ENCODE measurements at regions not wholly inside any gene's neighbourhood (a gene's known extent, or its start where the extent isn't known, plus 50 kb on each side); places are given as distances from the start of the nearest gene placed in this dataset.

DNA sequence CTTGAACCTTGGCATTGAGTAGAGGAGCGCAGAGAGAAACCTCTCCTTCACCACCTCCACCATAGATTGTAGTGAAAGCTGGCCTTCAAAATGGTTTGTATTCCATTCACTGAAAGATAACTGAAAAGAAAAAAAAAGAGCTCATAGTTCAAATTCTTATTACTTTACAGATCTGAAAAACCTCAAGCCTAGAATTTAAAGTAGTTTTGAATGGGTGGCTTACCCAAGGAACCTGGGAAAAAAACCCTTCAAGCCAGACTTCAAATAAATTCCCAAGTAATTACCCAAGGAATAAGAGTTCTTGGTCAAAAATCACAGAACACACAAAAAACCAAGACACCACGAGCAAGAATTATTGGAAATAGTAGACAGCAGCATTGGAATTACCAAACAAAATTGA lies 83.6 kb upstream of the TMEM33 start:
- dilution Hi-C loops (cut with MboI; ENCODE audit: extremely low pct_ligation_motif_present, low sequenced_read_pairs) (no loop called here), intact Hi-C loops (cut with micrococcal nuclease) (no loop called here)
- no peak overlapping the region for H2AFZ ChIP-seq (ENCODE audit: low read depth, low read length)
- no peaks in the 10 kb centered on the region for H3K9me3 ChIP-seq (replicated peaks; ENCODE audit: control insufficient read depth, insufficient read depth, low read length)
- H3K4me3 ChIP-seq (replicated peaks in 1 of 3; ENCODE audit: insufficient read depth in 1 of 3, low read depth in 1 of 3, low read length in 3 of 3), result no peak overlapping the region
- no peak overlapping the region for H3K9ac ChIP-seq (replicated peaks; ENCODE audit: extremely low read depth, insufficient read depth, low read length)
- POLR2A ChIA-PET, result no interaction called here
- H3K27ac ChIP-seq (ENCODE audit: insufficient read depth, low read depth, low read length), result no peak overlapping the region
- H3K4me1 ChIP-seq (ENCODE audit: control insufficient read depth, extremely low read depth, insufficient read depth, low read length), result no peaks in the 10 kb centered on the region
- H4K20me1 ChIP-seq (replicated peaks; ENCODE audit: control insufficient read depth, extremely low read depth, insufficient read depth, low read length), result no peaks in the 10 kb centered on the region
- no peaks in the 10 kb centered on the region for H3K79me2 ChIP-seq (ENCODE audit: control insufficient read depth, insufficient read depth, low read length)
- TF ChIP-seq JUN (IDR thresholded peaks at IDR 0.05; ENCODE audit: borderline replicate concordance, insufficient read depth, insufficient read length, low read depth), result no peak
- no peak for TF ChIP-seq POLR2AphosphoS5 (IDR thresholded peaks at IDR 0.05; ENCODE audit: insufficient read depth, low read depth, low read length)
- TF ChIP-seq, protein P1, sequence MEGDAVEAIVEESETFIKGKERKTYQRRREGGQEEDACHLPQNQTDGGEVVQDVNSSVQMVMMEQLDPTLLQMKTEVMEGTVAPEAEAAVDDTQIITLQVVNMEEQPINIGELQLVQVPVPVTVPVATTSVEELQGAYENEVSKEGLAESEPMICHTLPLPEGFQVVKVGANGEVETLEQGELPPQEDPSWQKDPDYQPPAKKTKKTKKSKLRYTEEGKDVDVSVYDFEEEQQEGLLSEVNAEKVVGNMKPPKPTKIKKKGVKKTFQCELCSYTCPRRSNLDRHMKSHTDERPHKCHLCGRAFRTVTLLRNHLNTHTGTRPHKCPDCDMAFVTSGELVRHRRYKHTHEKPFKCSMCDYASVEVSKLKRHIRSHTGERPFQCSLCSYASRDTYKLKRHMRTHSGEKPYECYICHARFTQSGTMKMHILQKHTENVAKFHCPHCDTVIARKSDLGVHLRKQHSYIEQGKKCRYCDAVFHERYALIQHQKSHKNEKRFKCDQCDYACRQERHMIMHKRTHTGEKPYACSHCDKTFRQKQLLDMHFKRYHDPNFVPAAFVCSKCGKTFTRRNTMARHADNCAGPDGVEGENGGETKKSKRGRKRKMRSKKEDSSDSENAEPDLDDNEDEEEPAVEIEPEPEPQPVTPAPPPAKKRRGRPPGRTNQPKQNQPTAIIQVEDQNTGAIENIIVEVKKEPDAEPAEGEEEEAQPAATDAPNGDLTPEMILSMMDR (IDR thresholded peaks at IDR 0.05; ENCODE audit: extremely low read depth in 1 of 2, insufficient read depth in 1 of 2, low read depth in 1 of 2, low read length in 2 of 2), result no peak
- no peak for TF ChIP-seq GATA2 (IDR thresholded peaks at IDR 0.05; ENCODE audit: insufficient read depth, insufficient read length, low read depth, low read length)
- TF ChIP-seq, protein P2, sequence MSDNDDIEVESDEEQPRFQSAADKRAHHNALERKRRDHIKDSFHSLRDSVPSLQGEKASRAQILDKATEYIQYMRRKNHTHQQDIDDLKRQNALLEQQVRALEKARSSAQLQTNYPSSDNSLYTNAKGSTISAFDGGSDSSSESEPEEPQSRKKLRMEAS (IDR thresholded peaks at IDR 0.05; ENCODE audit: insufficient read depth, insufficient read length), result no peak
- no peak for TF ChIP-seq MYC (IDR thresholded peaks at IDR 0.05; ENCODE audit: low read depth, low read length)
- no peak for TF ChIP-seq FOS (IDR thresholded peaks at IDR 0.05; ENCODE audit: borderline replicate concordance, insufficient read depth, low read length)
- TF ChIP-seq EZH2 (IDR thresholded peaks at IDR 0.05; ENCODE audit: borderline replicate concordance, low read depth, low read length, severe bottlenecking), result no peak
- no peaks in the 10 kb centered on the region for H3K36me3 ChIP-seq (ENCODE audit: control insufficient read depth in 2 of 2, extremely low read depth in 1 of 2, insufficient read depth in 2 of 2, low read length in 2 of 2)
- FAIRE-seq (no peak), DNase-seq (ENCODE audit: low read depth, low spot score) (no peak)
- H3K27me3 ChIP-seq (ENCODE audit: control insufficient read depth in 2 of 2, insufficient read depth in 2 of 2, low read length in 2 of 2), result peaks cover 11 to 13% of the 10 kb centered on the region in 2 experiments
- CTCF ChIA-PET, result no interaction called here
- H3K9me1 ChIP-seq (replicated peaks; ENCODE audit: control insufficient read depth, extremely low read depth, insufficient read depth, low read length), result no peaks in the 10 kb centered on the region
- no peak overlapping the region for H3K4me2 ChIP-seq (ENCODE audit: insufficient read depth, low read length)
- no TSS peak for BruUV-seq (replicated peaks)
